Mesenchymal stem cell (in vitro differentiated cells and primary cell): ENCODE measurements at regions not wholly inside any gene's neighbourhood (a gene's known extent, or its start where the extent isn't known, plus 50 kb on each side); places are given as distances from the start of the nearest gene placed in this dataset.

Source experiments
- DNase-seq: peaks from one replicate; pipeline ENCODE4 v3.0.0-alpha.2; 2013
- H2AFZ ChIP-seq: one replicate; pipeline ENCODE4 v1.6.1; 2013; ENCODE audit warnings: low read depth, mild to moderate bottlenecking, control low read depth, inconsistent platforms, low read length, moderate library complexity
- H2AK5ac ChIP-seq: 2 replicates; pipeline ENCODE4 v1.6.1; 2013; ENCODE audit warnings: low read length, moderate library complexity, mild to moderate bottlenecking, inconsistent platforms; ENCODE audit not compliant: severe bottlenecking
- H2BK120ac ChIP-seq: one replicate; pipeline ENCODE4 v1.6.1; 2013; ENCODE audit warnings: low read depth, mild to moderate bottlenecking, inconsistent platforms, low read length, moderate library complexity
- H2BK12ac ChIP-seq, 2 experiments: one replicate each; pipeline ENCODE4 v1.6.1; 2013; ENCODE audit warnings: inconsistent platforms in 2 of 2, low read length in 2 of 2, mild to moderate bottlenecking in 2 of 2, moderate library complexity in 2 of 2, control low read depth in 1 of 2
- H2BK15ac ChIP-seq: one replicate; pipeline ENCODE4 v1.6.1; 2013; ENCODE audit warnings: mild to moderate bottlenecking, low read depth, inconsistent platforms; ENCODE audit not compliant: poor library complexity, severe bottlenecking
- H2BK5ac ChIP-seq: 2 replicates; pipeline ENCODE4 v1.6.1; 2013; ENCODE audit warnings: low read depth, mild to moderate bottlenecking, low read length, control low read depth, inconsistent platforms; ENCODE audit not compliant: poor library complexity, severe bottlenecking
- H3K14ac ChIP-seq, 2 experiments: one replicate each; pipeline ENCODE4 v1.6.1; 2013; ENCODE audit warnings: inconsistent platforms in 2 of 2, low read length in 2 of 2, control low read depth in 1 of 2, mild to moderate bottlenecking in 1 of 2, moderate library complexity in 1 of 2
- H3K18ac ChIP-seq, 2 experiments: one replicate each; pipeline ENCODE4 v1.6.1; 2013; ENCODE audit warnings: inconsistent platforms in 2 of 2, low read length in 2 of 2, control low read depth in 1 of 2, low read depth in 1 of 2, mild to moderate bottlenecking in 1 of 2
- H3K23ac ChIP-seq, 2 experiments: one replicate each; pipeline ENCODE4 v1.6.1; 2013; ENCODE audit warnings: inconsistent platforms in 2 of 2, low read length in 2 of 2, mild to moderate bottlenecking in 2 of 2, moderate library complexity in 2 of 2, control low read depth in 1 of 2
- H3K27ac ChIP-seq: 2 replicates; pipeline ENCODE4 v1.5.1; 2013; ENCODE audit warnings: mild to moderate bottlenecking, moderate library complexity, low read length, control low read depth, inconsistent platforms; ENCODE audit not compliant: poor library complexity, severe bottlenecking
- H3K27me3 ChIP-seq, 2 experiments: 2 replicates each; pipeline versions ENCODE4 v1.6.1 to v1.7.0; 2013; ENCODE audit warnings: low read length in 2 of 2, mild to moderate bottlenecking in 2 of 2, moderate library complexity in 2 of 2, control low read depth in 1 of 2, inconsistent platforms in 1 of 2; ENCODE audit not compliant: control insufficient read depth in 1 of 2, insufficient read depth in 1 of 2
- H3K36me3 ChIP-seq, 2 experiments: 2 replicates each; pipeline versions ENCODE4 v1.6.1 to v1.7.0; 2013; ENCODE audit warnings: low read length in 2 of 2, control low read depth in 1 of 2, inconsistent platforms in 1 of 2, low read depth in 1 of 2, mild to moderate bottlenecking in 1 of 2; ENCODE audit not compliant: insufficient read depth in 2 of 2, control insufficient read depth in 1 of 2
- H3K4ac ChIP-seq, 2 experiments: one replicate each; pipeline ENCODE4 v1.6.1; 2013; ENCODE audit warnings: inconsistent platforms in 2 of 2, low read length in 2 of 2, mild to moderate bottlenecking in 2 of 2, moderate library complexity in 2 of 2, control low read depth in 1 of 2, low read depth in 1 of 2
- H3K4me1 ChIP-seq: 2 replicates; pipeline ENCODE4 v1.6.1; 2013; ENCODE audit warnings: low read depth, low read length, control low read depth; ENCODE audit not compliant: control insufficient read depth, insufficient read depth
- H3K4me2 ChIP-seq: 2 replicates; pipeline ENCODE4 v1.6.1; 2013; ENCODE audit warnings: low read length, mild to moderate bottlenecking, inconsistent platforms; ENCODE audit not compliant: poor library complexity, severe bottlenecking
- H3K4me3 ChIP-seq, 2 experiments: 2 replicates each; pipeline versions ENCODE4 v1.5.1 to v1.7.0; 2013; ENCODE audit warnings: low read length in 2 of 2, mild to moderate bottlenecking in 2 of 2, control low read depth in 1 of 2, low read depth in 1 of 2; ENCODE audit not compliant: insufficient read depth in 1 of 2
- H3K79me1 ChIP-seq: replicated peaks from 2 replicates; pipeline ENCODE4 v1.6.1; 2013; ENCODE audit warnings: mild to moderate bottlenecking, control low read depth, low read length, inconsistent platforms; ENCODE audit not compliant: poor library complexity, severe bottlenecking
- H3K9ac ChIP-seq: 2 replicates; pipeline ENCODE4 v1.7.0; 2013; ENCODE audit warnings: mild to moderate bottlenecking, low read length, moderate library complexity
- H3K9me3 ChIP-seq: 2 replicates; pipeline ENCODE4 v1.7.0; 2013; ENCODE audit warnings: mild to moderate bottlenecking, low read length; ENCODE audit not compliant: control insufficient read depth
- H4K8ac ChIP-seq: one replicate; pipeline ENCODE4 v1.6.1; 2013; ENCODE audit warnings: inconsistent platforms, mild to moderate bottlenecking, low read length, moderate library complexity
- H4K91ac ChIP-seq: one replicate; pipeline ENCODE4 v1.6.1; 2013; ENCODE audit warnings: mild to moderate bottlenecking, low read length, inconsistent platforms
- WGBS: methylation state at CpG from one replicate; pipeline ENCODE4 v1.1.7; 2013; ENCODE audit warnings: mixed read lengths; 5-methylcytosine and 5-hydroxymethylcytosine counted together

- no peak for DNase-seq
- H2BK12ac ChIP-seq: no peak overlapping the region
- H3K4ac ChIP-seq: no peak overlapping the region
- H3K79me1 ChIP-seq: no peaks in the 10 kb centered on the region
- H3K23ac ChIP-seq: no peak overlapping the region
- H3K14ac ChIP-seq: no peak overlapping the region
- H2BK15ac ChIP-seq: no peak overlapping the region
- H3K36me3 ChIP-seq: no peaks in the 10 kb centered on the region
- no peak overlapping the region for H3K9ac ChIP-seq
- H2BK5ac ChIP-seq: no peak overlapping the region
- H3K27ac ChIP-seq: no peak overlapping the region
- no peaks in the 10 kb centered on the region for H3K9me3 ChIP-seq
- no peak overlapping the region for H4K91ac ChIP-seq
- no peak overlapping the region for H4K8ac ChIP-seq
- no peak overlapping the region for H3K4me3 ChIP-seq
- no peak overlapping the region for H2AK5ac ChIP-seq
- no peak overlapping the region for H3K18ac ChIP-seq
- H3K27me3 ChIP-seq: no peaks in the 10 kb centered on the region
- no peak overlapping the region for H2AFZ ChIP-seq
- no peak overlapping the region for H2BK120ac ChIP-seq
- H3K4me2 ChIP-seq: no peak overlapping the region
- no peaks in the 10 kb centered on the region for H3K4me1 ChIP-seq
Measured at GRCh38 chr10:9068003-9068402, 1013.5 kb downstream of the GATA3 start.

GRCh38 chr10:9069136-9069535 is 1014.6 kb downstream of the GATA3 start:
- Histone ChIP-seq H2AFZ (no peak overlapping the region), H2BK5ac (no peak overlapping the region), H3K14ac (no peak overlapping the region), H3K79me1 (no peaks in the 10 kb centered on the region), H4K91ac (no peak overlapping the region), H2BK12ac (no peak overlapping the region), H3K27ac (no peak overlapping the region), H3K4me3 (no peak overlapping the region), H3K9me3 (no peaks in the 10 kb centered on the region), H3K4me1 (no peaks in the 10 kb centered on the region), H3K9ac (no peak overlapping the region), H3K4ac (no peak overlapping the region), H3K23ac (no peak overlapping the region), H2BK120ac (no peak overlapping the region), H4K8ac (no peak overlapping the region), H2AK5ac (no peak overlapping the region), H2BK15ac (no peak overlapping the region), H3K36me3 (no peaks in the 10 kb centered on the region), H3K4me2 (no peak overlapping the region), H3K27me3 (no peaks in the 10 kb centered on the region), H3K18ac (no peak overlapping the region)
- 92% methylated on average over 3 of the region's 4 CpGs for WGBS
- DNase-seq: no peak

GRCh38 chr10:9075420-9075819 is 1020.9 kb downstream of the GATA3 start:
- H3K27me3 ChIP-seq: no peaks in the 10 kb centered on the region
- no peak overlapping the region for H3K18ac ChIP-seq
- no peak overlapping the region for H2AK5ac ChIP-seq
- H2BK12ac ChIP-seq: no peak overlapping the region
- no peaks in the 10 kb centered on the region for H3K79me1 ChIP-seq
- no CpG with 5 or more reads among the region's 1 CpG for WGBS
- no peak overlapping the region for H4K91ac ChIP-seq
- no peak overlapping the region for H3K14ac ChIP-seq
- no peak for DNase-seq
- H3K27ac ChIP-seq: no peak overlapping the region
- H4K8ac ChIP-seq: no peak overlapping the region
- no peak overlapping the region for H3K9ac ChIP-seq
- H2BK5ac ChIP-seq: no peak overlapping the region
- no peaks in the 10 kb centered on the region for H3K9me3 ChIP-seq
- no peak overlapping the region for H2AFZ ChIP-seq
- H3K4me3 ChIP-seq: no peak overlapping the region
- no peaks in the 10 kb centered on the region for H3K4me1 ChIP-seq
- no peak overlapping the region for H3K23ac ChIP-seq
- H3K4me2 ChIP-seq: no peak overlapping the region
- no peak overlapping the region for H2BK15ac ChIP-seq
- no peak overlapping the region for H2BK120ac ChIP-seq
- H3K4ac ChIP-seq: no peak overlapping the region
- H3K36me3 ChIP-seq: no peaks in the 10 kb centered on the region

- no peaks in the 10 kb centered on the region for H3K79me1 ChIP-seq
- H2AFZ ChIP-seq: no peak overlapping the region
- no peaks in the 10 kb centered on the region for H3K36me3 ChIP-seq
- H2BK120ac ChIP-seq: no peak overlapping the region
- no peak overlapping the region for H2BK15ac ChIP-seq
- H3K18ac ChIP-seq: no peak overlapping the region
- no peak overlapping the region for H3K27ac ChIP-seq
- 62% methylated on average over 1 of the region's 2 CpGs for WGBS
- no peaks in the 10 kb centered on the region for H3K9me3 ChIP-seq
- H3K27me3 ChIP-seq: no peaks in the 10 kb centered on the region
- H4K91ac ChIP-seq: no peak overlapping the region
- H3K9ac ChIP-seq: no peak overlapping the region
- no peak for DNase-seq
- H3K14ac ChIP-seq: no peak overlapping the region
- no peak overlapping the region for H3K4me2 ChIP-seq
- H2AK5ac ChIP-seq: no peak overlapping the region
- H4K8ac ChIP-seq: no peak overlapping the region
- no peak overlapping the region for H3K4me3 ChIP-seq
- no peak overlapping the region for H3K23ac ChIP-seq
- H3K4ac ChIP-seq: no peak overlapping the region
- no peak overlapping the region for H2BK12ac ChIP-seq
- H2BK5ac ChIP-seq: no peak overlapping the region
- H3K4me1 ChIP-seq: no peaks in the 10 kb centered on the region
Measured at GRCh38 chr10:9076066-9076465, 1021.6 kb downstream of the GATA3 start.
